WERI-Rb-1 (cell line): ENCODE measurements at regions not wholly inside any gene's neighbourhood (a gene's known extent, or its start where the extent isn't known, plus 50 kb on each side); places are given as distances from the start of the nearest gene placed in this dataset.

Experiments
- DNase-seq: peaks from one replicate; pipeline ENCODE4 v3.0.0-alpha.2; 2020
- H3K27ac ChIP-seq: fragments of 250-450 bp; sonication (Bioruptor Pico); 2 replicates; pipeline ENCODE4 v1.5.1; 2020; ENCODE audit warnings: mild to moderate bottlenecking, moderate library complexity
- H3K27me3 ChIP-seq: fragments of 250-450 bp; sonication (Bioruptor Pico); 2 replicates; pipeline ENCODE4 v1.5.1; 2021; ENCODE audit warnings: mild to moderate bottlenecking, low read depth, moderate library complexity; ENCODE audit not compliant: insufficient read depth, severe bottlenecking
- H3K36me3 ChIP-seq: fragments of 250-450 bp; sonication (Bioruptor Pico); 2 replicates; pipeline ENCODE4 v1.5.1; 2020; ENCODE audit warnings: mild to moderate bottlenecking, moderate library complexity
- H3K4me3 ChIP-seq: 2 replicates; pipeline ENCODE4 v1.5.1; 2011; ENCODE audit warnings: low read depth, mild to moderate bottlenecking, control low read depth, low read length
- H3K9me3 ChIP-seq: fragments of 250-450 bp; sonication (Bioruptor Pico); 2 replicates; pipeline ENCODE4 v1.5.1; 2021; ENCODE audit warnings: mild to moderate bottlenecking, moderate library complexity; ENCODE audit not compliant: severe bottlenecking
- TF ChIP-seq, protein P1 (sequence below): IDR thresholded peaks from 2 replicates; pipeline ENCODE4 v1.5.1; 2011; ENCODE audit warnings: low read depth, mild to moderate bottlenecking, control low read depth, inconsistent platforms, low read length

DNA sequence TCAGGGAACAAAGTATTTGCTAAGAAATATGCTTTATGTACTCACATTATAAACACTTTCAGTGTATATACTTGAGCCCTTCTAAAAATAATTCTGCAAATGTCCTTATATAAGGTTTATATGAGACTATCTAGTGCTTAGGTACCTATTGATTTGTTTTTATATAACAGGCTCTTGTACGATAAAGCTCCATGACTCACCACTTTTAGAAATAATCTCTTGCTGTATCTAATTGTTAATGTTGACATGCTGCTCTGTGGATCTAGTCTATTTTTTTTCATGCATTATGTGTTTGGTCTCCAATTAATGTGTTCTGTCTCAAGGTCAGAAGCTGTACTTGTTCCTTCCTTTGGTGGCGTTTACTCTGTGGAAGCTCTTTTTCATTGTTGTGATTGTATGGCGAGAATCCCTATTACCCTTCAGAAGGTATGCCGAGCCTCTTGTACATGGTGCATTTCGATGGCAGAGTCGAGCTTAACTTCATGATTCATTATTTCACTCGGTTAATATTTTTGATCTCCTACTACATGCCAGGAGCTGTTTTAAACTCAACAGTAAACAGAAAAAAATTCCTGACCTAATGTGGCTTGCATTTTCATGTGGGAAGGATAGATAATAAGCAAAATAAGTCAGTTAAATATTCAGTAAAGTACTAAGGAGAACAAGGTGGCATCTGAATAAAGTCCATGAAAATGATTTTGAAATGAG, 361.6 kb downstream of the COG6 start:
- Histone ChIP-seq H3K36me3 (no peaks in the 10 kb centered on the region), H3K9me3 (no peaks in the 10 kb centered on the region), H3K27me3 (no peaks in the 10 kb centered on the region), H3K4me3 (no peak overlapping the region), H3K27ac (no peak overlapping the region)
- TF ChIP-seq, protein P1, sequence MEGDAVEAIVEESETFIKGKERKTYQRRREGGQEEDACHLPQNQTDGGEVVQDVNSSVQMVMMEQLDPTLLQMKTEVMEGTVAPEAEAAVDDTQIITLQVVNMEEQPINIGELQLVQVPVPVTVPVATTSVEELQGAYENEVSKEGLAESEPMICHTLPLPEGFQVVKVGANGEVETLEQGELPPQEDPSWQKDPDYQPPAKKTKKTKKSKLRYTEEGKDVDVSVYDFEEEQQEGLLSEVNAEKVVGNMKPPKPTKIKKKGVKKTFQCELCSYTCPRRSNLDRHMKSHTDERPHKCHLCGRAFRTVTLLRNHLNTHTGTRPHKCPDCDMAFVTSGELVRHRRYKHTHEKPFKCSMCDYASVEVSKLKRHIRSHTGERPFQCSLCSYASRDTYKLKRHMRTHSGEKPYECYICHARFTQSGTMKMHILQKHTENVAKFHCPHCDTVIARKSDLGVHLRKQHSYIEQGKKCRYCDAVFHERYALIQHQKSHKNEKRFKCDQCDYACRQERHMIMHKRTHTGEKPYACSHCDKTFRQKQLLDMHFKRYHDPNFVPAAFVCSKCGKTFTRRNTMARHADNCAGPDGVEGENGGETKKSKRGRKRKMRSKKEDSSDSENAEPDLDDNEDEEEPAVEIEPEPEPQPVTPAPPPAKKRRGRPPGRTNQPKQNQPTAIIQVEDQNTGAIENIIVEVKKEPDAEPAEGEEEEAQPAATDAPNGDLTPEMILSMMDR = no peak
- DNase-seq = no peak

DNA sequence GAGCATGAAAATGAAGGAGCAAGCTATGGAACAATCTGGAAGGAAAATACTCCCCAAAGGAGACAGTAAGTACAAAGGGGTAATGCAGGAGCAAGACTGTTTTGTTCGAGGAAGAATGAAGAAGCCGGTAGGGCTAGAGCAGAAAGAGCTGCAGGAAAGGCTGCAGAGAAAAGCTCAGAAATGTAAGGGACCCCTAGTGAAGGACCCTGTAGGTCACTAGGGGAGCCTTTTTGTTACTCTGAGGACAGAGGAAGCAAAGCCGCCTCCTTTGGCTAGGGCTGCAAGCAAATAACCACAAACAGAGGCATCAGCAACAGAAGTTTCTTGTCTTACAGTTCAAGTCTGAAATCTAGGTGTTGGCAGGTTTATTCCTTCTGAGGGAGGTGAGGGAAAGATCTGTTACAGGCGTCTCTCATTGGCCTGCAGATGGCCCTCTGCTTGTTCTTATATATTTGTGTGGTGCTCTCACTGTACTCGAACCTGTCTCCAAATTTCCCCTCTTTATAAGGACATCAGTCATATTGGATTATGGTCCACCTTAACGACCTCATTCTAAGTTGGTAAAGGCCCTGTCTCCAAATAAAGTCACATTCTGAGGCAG, 362.3 kb downstream of the COG6 start:
- H3K36me3 ChIP-seq = no peaks in the 10 kb centered on the region
- no peak for DNase-seq
- TF ChIP-seq, protein P1 = no peak
- no peaks in the 10 kb centered on the region for H3K9me3 ChIP-seq
- H3K4me3 ChIP-seq = no peak overlapping the region
- no peak overlapping the region for H3K27ac ChIP-seq
- no peaks in the 10 kb centered on the region for H3K27me3 ChIP-seq

DNA sequence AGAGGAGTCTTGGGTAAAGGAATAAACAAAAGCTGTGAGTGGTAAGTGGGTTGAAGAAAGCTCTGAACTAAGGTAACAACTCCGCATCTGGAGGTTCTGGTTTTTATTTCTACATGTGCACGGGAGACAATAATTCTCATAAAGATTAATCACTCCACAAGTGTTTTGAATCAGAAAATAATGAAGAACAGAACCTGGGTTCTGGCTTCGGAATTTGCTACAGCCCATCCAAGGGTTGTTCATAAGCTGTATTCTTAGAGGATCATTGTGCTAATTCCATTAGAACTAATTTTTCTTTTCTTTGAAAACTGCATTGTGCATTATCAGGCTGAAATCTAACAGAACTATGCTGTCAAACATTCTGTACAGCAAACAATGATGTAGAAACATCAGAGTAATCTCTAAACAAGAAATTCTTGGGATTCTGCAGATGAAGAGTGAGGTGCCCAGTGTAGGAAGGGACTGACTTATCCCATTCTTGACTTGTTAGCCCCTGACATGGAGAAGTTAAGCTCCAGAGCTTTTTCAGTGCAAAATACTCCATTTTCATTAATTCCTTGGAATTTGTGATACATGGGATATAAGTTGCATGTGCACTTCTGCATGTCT, 368.2 kb downstream of the COG6 start:
- TF ChIP-seq, protein P1 = no peak
- no peaks in the 10 kb centered on the region for H3K36me3 ChIP-seq
- DNase-seq = no peak
- H3K27ac ChIP-seq = no peak overlapping the region
- no peaks in the 10 kb centered on the region for H3K9me3 ChIP-seq
- no peaks in the 10 kb centered on the region for H3K27me3 ChIP-seq
- H3K4me3 ChIP-seq = no peak overlapping the region

DNA sequence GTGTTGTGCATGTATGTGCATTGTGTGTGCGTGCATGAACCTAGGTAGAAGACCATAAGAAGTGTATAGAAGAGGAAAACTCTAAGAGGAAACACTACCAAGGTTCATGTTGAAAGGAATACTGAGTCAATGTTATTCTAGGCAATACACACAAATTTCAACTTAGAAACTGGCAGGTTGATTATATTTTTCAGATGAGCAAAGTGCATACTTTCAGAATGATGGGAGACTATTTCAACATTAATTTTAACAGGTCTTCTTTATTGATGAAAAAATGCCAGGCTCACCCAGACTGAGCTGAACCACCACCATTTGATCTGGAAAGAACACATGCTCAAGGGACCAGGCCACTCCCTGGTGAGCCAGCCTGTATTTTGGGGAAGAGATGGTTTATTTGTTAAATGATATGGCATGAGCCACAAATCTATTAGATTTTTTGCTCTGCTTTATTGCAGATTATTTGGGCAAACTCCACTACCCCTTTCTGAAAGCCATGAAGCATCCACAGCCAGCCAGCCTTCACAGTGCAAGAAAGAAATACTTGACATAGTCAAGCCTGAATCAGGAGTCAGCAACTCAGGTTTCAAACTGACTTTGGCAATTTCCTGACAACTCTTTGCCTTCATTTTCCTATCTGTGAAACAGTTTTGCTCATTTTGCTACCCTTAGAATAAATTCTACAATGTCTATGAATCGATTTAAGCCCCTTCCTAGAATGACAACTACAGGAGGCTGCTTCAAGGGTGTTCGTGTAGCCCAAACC, 368.9 kb downstream of the COG6 start:
- Histone ChIP-seq H3K4me3 (no peak overlapping the region), H3K36me3 (no peaks in the 10 kb centered on the region), H3K9me3 (no peaks in the 10 kb centered on the region), H3K27ac (no peak overlapping the region), H3K27me3 (no peaks in the 10 kb centered on the region)
- DNase-seq = no peak
- TF ChIP-seq, protein P1 = no peak

DNA sequence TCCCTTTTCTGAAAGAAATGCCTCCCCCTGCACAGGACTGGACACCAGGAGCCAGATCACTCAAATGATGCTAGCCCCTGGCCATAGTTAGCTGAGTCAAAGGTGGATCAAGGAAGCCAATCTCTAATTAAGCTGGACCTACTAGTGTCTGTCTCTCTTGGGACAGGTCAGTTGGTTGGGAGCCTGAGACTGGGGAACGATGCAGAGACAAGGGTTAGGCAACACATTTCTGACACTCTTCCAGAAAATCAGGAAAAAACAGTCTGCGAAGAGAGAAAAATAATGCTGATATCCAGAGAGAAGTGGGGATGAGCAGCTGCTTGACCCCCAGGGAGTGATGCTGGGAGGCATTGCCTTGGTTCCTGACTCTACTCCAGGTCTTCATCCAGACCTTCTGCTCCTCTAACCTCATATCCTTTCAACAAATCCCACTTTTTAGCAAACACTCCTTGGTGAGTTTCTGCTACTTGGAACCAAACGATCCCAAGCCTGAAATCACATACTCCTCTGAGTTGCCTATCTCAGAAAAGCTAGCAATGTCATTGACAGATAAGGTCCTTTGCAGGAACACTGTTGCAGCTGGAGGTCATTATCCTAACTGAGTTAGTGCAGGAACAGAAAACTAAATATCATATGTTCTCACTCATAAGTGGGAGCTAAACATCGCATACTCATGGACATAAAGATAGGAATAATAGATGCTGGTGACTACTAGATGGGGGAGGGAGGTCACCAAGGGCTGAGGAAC, 369.7 kb downstream of the COG6 start:
- Histone ChIP-seq H3K36me3 (no peaks in the 10 kb centered on the region), H3K27me3 (no peaks in the 10 kb centered on the region), H3K27ac (no peak overlapping the region), H3K9me3 (no peaks in the 10 kb centered on the region), H3K4me3 (no peak overlapping the region)
- TF ChIP-seq, protein P1 = no peak
- DNase-seq = no peak
